IMR-90 (cell line): ENCODE measurements at regions not wholly inside any gene's neighbourhood (a gene's known extent, or its start where the extent isn't known, plus 50 kb on each side); places are given as distances from the start of the nearest gene placed in this dataset.

Source experiments
- ATAC-seq: fragments of 200-7000 bp; cut with Tn5 transposase; 2 replicates; pipeline ENCODE4 v1.9.1; 2020; ENCODE audit warnings: low read depth, mild to moderate bottlenecking, moderate library complexity
- BruUV-seq: library from RNA; stranded (reverse); fragments of 400-500 nt; replicated peaks from 2 replicates; lab custom pipeline; 2021; lab: Mats Ljungman, UMichigan
- CTCF ChIA-PET: fragments of 300-600 bp; formaldehyde crosslinking; extraction: SDS; loops from one replicate; lab custom pipeline; 2021; ENCODE audit warnings: antibody characterized with exemption; lab: Yijun Ruan, JAX
- POLR2A ChIA-PET: fragments of 300-600 bp; sonication (Branson Sonifier 250); formaldehyde crosslinking; loops from one replicate; lab custom pipeline; 2022; ENCODE audit warnings: antibody characterized with exemption; ENCODE audit not compliant: unreplicated experiment; lab: Charles Lee
- DNase-seq: peaks from one replicate; pipeline ENCODE4 v3.0.0; 2013
- H2AFZ ChIP-seq: replicated peaks from 2 replicates; pipeline ENCODE3; 2013; ENCODE audit warnings: low read length, mild to moderate bottlenecking; ENCODE audit not compliant: poor library complexity
- H2AK5ac ChIP-seq: 2 replicates; pipeline ENCODE4 v1.6.1; 2013; ENCODE audit warnings: low read depth, low read length, inconsistent platforms
- H2AK9ac ChIP-seq: replicated peaks from 2 replicates; pipeline ENCODE3; 2013; ENCODE audit warnings: mild to moderate bottlenecking, low read depth, low read length, moderate library complexity; ENCODE audit not compliant: poor library complexity
- H2BK120ac ChIP-seq: 2 replicates; pipeline ENCODE4 v1.6.1; 2013; ENCODE audit warnings: low read depth, low read length, inconsistent platforms
- H2BK15ac ChIP-seq: 3 replicates; pipeline ENCODE4 v1.6.1; 2013; ENCODE audit warnings: low read depth, low read length, inconsistent platforms
- H2BK20ac ChIP-seq: 2 replicates; pipeline ENCODE4 v1.6.1; 2013; ENCODE audit warnings: low read depth, mild to moderate bottlenecking, inconsistent platforms, low read length, moderate library complexity
- H2BK5ac ChIP-seq: 2 replicates; pipeline ENCODE4 v1.6.1; 2013; ENCODE audit warnings: mild to moderate bottlenecking, low read depth, low read length, inconsistent platforms; ENCODE audit not compliant: poor library complexity, severe bottlenecking
- H3K14ac ChIP-seq: replicated peaks from 2 replicates; pipeline ENCODE4 v1.6.1; 2013; ENCODE audit warnings: low read depth, low read length, inconsistent platforms
- H3K18ac ChIP-seq: 2 replicates; pipeline ENCODE4 v1.6.1; 2013; ENCODE audit warnings: low read depth, low read length, control low read depth
- H3K23ac ChIP-seq: 2 replicates; pipeline ENCODE4 v1.6.1; 2013; ENCODE audit warnings: low read depth, low read length, inconsistent platforms
- H3K27ac ChIP-seq: 2 replicates; pipeline ENCODE4 v1.5.1; 2013; ENCODE audit warnings: mild to moderate bottlenecking, control low read depth, low read length; ENCODE audit not compliant: insufficient read depth
- H3K27me3 ChIP-seq: 2 replicates; pipeline ENCODE4 v1.6.1; 2013; ENCODE audit warnings: low read length; ENCODE audit not compliant: control insufficient read depth, insufficient read depth
- H3K36me3 ChIP-seq: 2 replicates; pipeline ENCODE4 v1.6.1; 2013; ENCODE audit warnings: low read length, mixed read lengths; ENCODE audit not compliant: control insufficient read depth, insufficient read depth
- H3K4ac ChIP-seq: 2 replicates; pipeline ENCODE4 v1.6.1; 2013; ENCODE audit warnings: low read depth, low read length, inconsistent platforms
- H3K4me1 ChIP-seq: 2 replicates; pipeline ENCODE4 v1.6.1; 2013; ENCODE audit warnings: low read length, mixed read lengths; ENCODE audit not compliant: control insufficient read depth, insufficient read depth
- H3K4me2 ChIP-seq: 2 replicates; pipeline ENCODE4 v1.6.1; 2013; ENCODE audit warnings: low read depth, mild to moderate bottlenecking, control low read depth, low read length, moderate library complexity
- H3K4me3 ChIP-seq: 2 replicates; pipeline ENCODE4 v1.5.1; 2013; ENCODE audit warnings: low read depth, mild to moderate bottlenecking, control low read depth, low read length, moderate library complexity; ENCODE audit not compliant: insufficient read depth
- H3K56ac ChIP-seq: 2 replicates; pipeline ENCODE4 v1.6.1; 2013; ENCODE audit warnings: low read length, inconsistent platforms; ENCODE audit not compliant: insufficient read depth; ENCODE audit errors: extremely low read depth
- H3K79me1 ChIP-seq, 2 experiments: 2 replicates each; pipeline ENCODE4 v1.6.1; 2013; ENCODE audit warnings: low read length in 2 of 2, inconsistent platforms in 1 of 2, low read depth in 1 of 2
- H3K9ac ChIP-seq: 2 replicates; pipeline ENCODE4 v1.6.1; 2013; ENCODE audit warnings: low read depth, low read length, control low read depth
- H3K9me1 ChIP-seq: 2 replicates; pipeline ENCODE4 v1.6.1; 2013; ENCODE audit warnings: low read length, inconsistent platforms; ENCODE audit not compliant: insufficient read depth
- H3K9me3 ChIP-seq: 2 replicates; pipeline ENCODE4 v1.6.1; 2013; ENCODE audit warnings: low read length; ENCODE audit not compliant: control insufficient read depth, insufficient read depth
- H4K20me1 ChIP-seq: 2 replicates; pipeline ENCODE4 v1.6.1; 2013; ENCODE audit warnings: low read length, inconsistent platforms; ENCODE audit not compliant: insufficient read depth
- H4K5ac ChIP-seq: 2 replicates; pipeline ENCODE4 v1.6.1; 2013; ENCODE audit warnings: mild to moderate bottlenecking, low read depth, low read length, control low read depth
- H4K8ac ChIP-seq, 2 experiments: 2 replicates each; pipeline ENCODE4 v1.6.1; 2013; ENCODE audit warnings: low read depth in 2 of 2, low read length in 2 of 2, control low read depth in 1 of 2, inconsistent platforms in 1 of 2
- H4K91ac ChIP-seq: 2 replicates; pipeline ENCODE4 v1.6.1; 2013; ENCODE audit warnings: low read depth, low read length, inconsistent platforms; ENCODE audit not compliant: insufficient read depth
- NFE2L2 ChIP-seq: fragments of 150-350 bp; IDR thresholded peaks from 2 replicates; pipeline ENCODE4 v1.6.1; 2016; ENCODE audit warnings: low read depth, mild to moderate bottlenecking, low read length
- RCOR1 ChIP-seq: IDR thresholded peaks from 2 replicates; pipeline ENCODE4 v1.6.1; 2012; ENCODE audit warnings: mild to moderate bottlenecking, low read length, improper control_type of control experiment; ENCODE audit not compliant: insufficient replicate concordance
- SMC3 ChIP-seq: fragments of 150-350 bp; IDR thresholded peaks from 2 replicates; pipeline ENCODE4 v1.6.1; 2016; ENCODE audit warnings: low read depth, mild to moderate bottlenecking, antibody characterized with exemption, low read length, moderate library complexity
- dilution Hi-C: fragments of 300-500 bp; cut with HindIII; formaldehyde crosslinking; loops from one replicate; pipeline ENCODE4 v1.14.3; 2018; ENCODE audit warnings: low sequenced_read_pairs; ENCODE audit not compliant: unreplicated experiment
- in situ Hi-C: fragments of 300-500 bp; cut with MboI; formaldehyde crosslinking; loops from 3 replicates; pipeline ENCODE4 v1.14.3; 2019; ENCODE audit warnings: low sequenced_read_pairs, inconsistent platforms, mixed read lengths
- intact Hi-C: fragments of 100-400 bp; cut with micrococcal nuclease; formaldehyde crosslinking; loops from 2 replicates; pipeline ENCODE4 v1.10.0; 2022

- Histone ChIP-seq H3K27me3 (no peaks in the 10 kb centered on the region), H4K91ac (peak overlapping the region; percentile 78; the same call in 1 of the 2 replicates), H3K9ac (no peak overlapping the region), H3K4me3 (no peak overlapping the region), H2AK5ac (peak overlapping the region; percentile 36; the same call in 1 of the 2 replicates), H3K79me1 (peaks cover 0 to 4% of the 10 kb centered on the region in 2 experiments; a peak in 2 of 4 replicates), H4K20me1 (no peaks in the 10 kb centered on the region), H3K36me3 (no peaks in the 10 kb centered on the region), H4K8ac (peak overlapping the region; percentile 76 to 85; a peak in 2 of 4 replicates), H3K4me1 (peaks cover 16% of the 10 kb centered on the region), H3K4me2 (no peak overlapping the region), H3K14ac (peak overlapping the region; percentile 13), H2AK9ac (no peak overlapping the region), H3K23ac (peak overlapping the region; percentile 60; the same call in 1 of the 2 replicates), H3K56ac (no peak overlapping the region), H3K9me1 (peaks cover 12% of the 10 kb centered on the region), H2BK20ac (peak overlapping the region; percentile 78), H3K27ac (peak overlapping the region; percentile 40), H2BK15ac (peak overlapping the region; percentile 88; the same call in 2 of the 3 replicates), H3K18ac (peak overlapping the region; percentile 19; the same call in 1 of the 2 replicates), H3K4ac (peak overlapping the region; percentile 84), H2BK5ac (peak overlapping the region; percentile 76), H2AFZ (no peak overlapping the region), H3K9me3 (no peaks in the 10 kb centered on the region), H4K5ac (peak overlapping the region; percentile 27; the same call in 1 of the 2 replicates), H2BK120ac (peak overlapping the region; percentile 80)
- DNase-seq (peak; percentile 77), ATAC-seq (peak; percentile 32; the same call in 1 of the 2 replicates)
- in situ Hi-C loops (no loop called here), intact Hi-C loops (no loop called here), dilution Hi-C loops (no loop called here)
- POLR2A ChIA-PET = no interaction called here
- CTCF ChIA-PET = no interaction called here
- TF ChIP-seq RCOR1 (peak; percentile 65), SMC3 (no peak), NFE2L2 (peak; percentile 45; the same call in 1 of the 2 replicates)
- BruUV-seq = no TSS peak
These were observed 118.9 kb upstream of the ELL2 start for GRCh38 chr5:96080557-96080956.
